ENCODE measurements at regions not wholly inside any gene's neighbourhood (a gene's known extent, or its start where the extent isn't known, plus 50 kb on each side); places are given as distances from the start of the nearest gene placed in this dataset.

DNA sequence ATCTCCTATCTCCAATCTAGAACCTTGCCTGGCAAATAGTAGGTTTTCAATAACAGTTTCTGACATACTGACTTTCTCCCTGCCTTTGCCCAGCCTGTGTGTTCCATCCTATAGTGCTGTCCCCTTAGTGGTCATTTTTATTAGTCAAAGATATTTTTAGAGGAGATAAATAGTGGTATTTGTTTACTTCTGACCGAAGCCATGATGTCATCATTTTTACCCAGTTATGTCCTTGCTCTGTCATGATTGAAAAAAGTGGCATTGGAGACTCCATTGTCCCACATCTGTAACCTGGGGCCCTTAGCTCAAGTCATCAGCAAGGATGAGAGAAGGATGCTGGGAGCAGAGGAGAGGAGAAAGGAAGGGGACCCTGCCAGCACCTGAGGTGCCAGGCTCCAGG is 80.6 kb upstream of the ATP2B2 start:
- TF ChIP-seq, protein P1, sequence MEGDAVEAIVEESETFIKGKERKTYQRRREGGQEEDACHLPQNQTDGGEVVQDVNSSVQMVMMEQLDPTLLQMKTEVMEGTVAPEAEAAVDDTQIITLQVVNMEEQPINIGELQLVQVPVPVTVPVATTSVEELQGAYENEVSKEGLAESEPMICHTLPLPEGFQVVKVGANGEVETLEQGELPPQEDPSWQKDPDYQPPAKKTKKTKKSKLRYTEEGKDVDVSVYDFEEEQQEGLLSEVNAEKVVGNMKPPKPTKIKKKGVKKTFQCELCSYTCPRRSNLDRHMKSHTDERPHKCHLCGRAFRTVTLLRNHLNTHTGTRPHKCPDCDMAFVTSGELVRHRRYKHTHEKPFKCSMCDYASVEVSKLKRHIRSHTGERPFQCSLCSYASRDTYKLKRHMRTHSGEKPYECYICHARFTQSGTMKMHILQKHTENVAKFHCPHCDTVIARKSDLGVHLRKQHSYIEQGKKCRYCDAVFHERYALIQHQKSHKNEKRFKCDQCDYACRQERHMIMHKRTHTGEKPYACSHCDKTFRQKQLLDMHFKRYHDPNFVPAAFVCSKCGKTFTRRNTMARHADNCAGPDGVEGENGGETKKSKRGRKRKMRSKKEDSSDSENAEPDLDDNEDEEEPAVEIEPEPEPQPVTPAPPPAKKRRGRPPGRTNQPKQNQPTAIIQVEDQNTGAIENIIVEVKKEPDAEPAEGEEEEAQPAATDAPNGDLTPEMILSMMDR (IDR thresholded peaks at IDR 0.05), result no peak
- no peak for TF ChIP-seq POLR2AphosphoS5 (IDR thresholded peaks at IDR 0.05)

Data from gastroesophageal sphincter (tissue), 3 donors.